GM12878 (cell line): ENCODE measurements at regions not wholly inside any gene's neighbourhood (a gene's known extent, or its start where the extent isn't known, plus 50 kb on each side); places are given as distances from the start of the nearest gene placed in this dataset.

ENCODE experiments used
- EP300 ChIP-seq, 2 experiments: fragments of 150-350 bp in 1 of 2; IDR thresholded peaks; 2 replicates each; pipeline ENCODE4 v1.6.1; 2011 to 2012; ENCODE audit warnings: low read depth in 2 of 2, low read length in 2 of 2, borderline replicate concordance in 1 of 2, improper control_type of control experiment in 1 of 2, inconsistent platforms in 1 of 2; ENCODE audit not compliant: control insufficient read depth in 1 of 2
- HDAC2 ChIP-seq: fragments of 200-600 bp; sonication (generic); IDR thresholded peaks from 2 replicates; pipeline ENCODE4 v1.6.1; 2017
- MTA3 ChIP-seq: IDR thresholded peaks from 2 replicates; pipeline ENCODE4 v1.6.1; 2012; ENCODE audit warnings: low read length, inconsistent platforms, borderline replicate concordance
- MYC ChIP-seq: IDR thresholded peaks from 2 replicates; pipeline ENCODE4 v1.6.1; 2011; ENCODE audit warnings: mild to moderate bottlenecking, low read length, moderate library complexity, inconsistent platforms; ENCODE audit not compliant: insufficient read depth, insufficient replicate concordance, insufficient read length, severe bottlenecking
- NFYB ChIP-seq: IDR thresholded peaks from 2 replicates; pipeline ENCODE4 v1.6.1; 2011; ENCODE audit warnings: low read depth, mild to moderate bottlenecking, low read length, improper control_type of control experiment, moderate library complexity; ENCODE audit not compliant: insufficient read depth
- SPI1 ChIP-seq: IDR thresholded peaks from 2 replicates; pipeline ENCODE4 v1.6.1; 2011; ENCODE audit warnings: low read depth, mild to moderate bottlenecking, low read length, moderate library complexity, borderline replicate concordance; ENCODE audit not compliant: insufficient read depth
- TF ChIP-seq, protein P1 (sequence below), 3 experiments: IDR thresholded peaks in 2 of 3; conservative IDR thresholded peaks in 1 of 3; 2 replicates each; pipeline ENCODE4 v1.5.1; 2011; ENCODE audit warnings: low read depth in 3 of 3, low read length in 3 of 3, mild to moderate bottlenecking in 3 of 3, control low read depth in 2 of 3, moderate library complexity in 2 of 3, inconsistent platforms in 1 of 3, mixed read lengths in 1 of 3; ENCODE audit not compliant: control insufficient read depth in 2 of 3, insufficient read depth in 1 of 3; ENCODE audit errors: extremely low read depth in 1 of 3
- TF ChIP-seq, protein P2 (sequence below): fragments of 450-650 bp; IDR thresholded peaks from 2 replicates; pipeline ENCODE4 v1.6.1; 2016; ENCODE audit warnings: mild to moderate bottlenecking
- TF ChIP-seq, protein P3 (sequence below): IDR thresholded peaks from 2 replicates; pipeline ENCODE4 v1.6.1; 2012; ENCODE audit warnings: low read depth, low read length, improper control_type of control experiment
- TF ChIP-seq, protein P4 (sequence below): IDR thresholded peaks from 2 replicates; pipeline ENCODE4 v1.6.1; 2012; ENCODE audit warnings: mild to moderate bottlenecking, low read depth, low read length

DNA sequence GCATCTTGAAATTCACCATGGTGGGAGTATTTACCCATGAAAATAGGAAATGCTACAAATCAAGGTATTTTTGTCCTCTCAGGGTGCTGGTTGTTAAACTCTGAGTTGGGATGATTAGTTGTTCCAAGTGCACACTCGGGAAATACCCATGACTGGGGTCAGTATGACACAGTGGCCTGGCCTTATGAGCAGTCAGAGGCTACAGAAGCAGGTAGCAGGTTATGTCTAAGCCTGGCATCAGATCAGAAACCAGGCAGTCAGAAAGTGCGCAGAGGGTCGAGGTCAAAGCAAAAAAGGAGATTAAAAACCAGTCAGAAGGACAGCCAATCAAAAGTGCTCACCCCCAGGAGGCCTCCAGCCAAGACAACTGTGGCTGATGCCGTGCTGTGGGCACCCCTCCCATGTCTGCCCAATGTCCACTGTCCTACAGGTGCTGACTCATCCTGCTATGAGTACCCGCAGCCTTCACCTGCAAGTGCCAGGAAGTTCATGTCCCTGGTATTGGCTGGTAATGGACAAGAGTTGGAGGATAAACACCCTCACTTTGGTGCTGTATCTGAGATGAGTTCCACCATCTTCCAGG, 117.4 kb upstream of the SLC24A3 start:
- TF ChIP-seq HDAC2, result no peak
- no peak for TF ChIP-seq MTA3
- no peak for TF ChIP-seq MYC
- TF ChIP-seq, protein P1, sequence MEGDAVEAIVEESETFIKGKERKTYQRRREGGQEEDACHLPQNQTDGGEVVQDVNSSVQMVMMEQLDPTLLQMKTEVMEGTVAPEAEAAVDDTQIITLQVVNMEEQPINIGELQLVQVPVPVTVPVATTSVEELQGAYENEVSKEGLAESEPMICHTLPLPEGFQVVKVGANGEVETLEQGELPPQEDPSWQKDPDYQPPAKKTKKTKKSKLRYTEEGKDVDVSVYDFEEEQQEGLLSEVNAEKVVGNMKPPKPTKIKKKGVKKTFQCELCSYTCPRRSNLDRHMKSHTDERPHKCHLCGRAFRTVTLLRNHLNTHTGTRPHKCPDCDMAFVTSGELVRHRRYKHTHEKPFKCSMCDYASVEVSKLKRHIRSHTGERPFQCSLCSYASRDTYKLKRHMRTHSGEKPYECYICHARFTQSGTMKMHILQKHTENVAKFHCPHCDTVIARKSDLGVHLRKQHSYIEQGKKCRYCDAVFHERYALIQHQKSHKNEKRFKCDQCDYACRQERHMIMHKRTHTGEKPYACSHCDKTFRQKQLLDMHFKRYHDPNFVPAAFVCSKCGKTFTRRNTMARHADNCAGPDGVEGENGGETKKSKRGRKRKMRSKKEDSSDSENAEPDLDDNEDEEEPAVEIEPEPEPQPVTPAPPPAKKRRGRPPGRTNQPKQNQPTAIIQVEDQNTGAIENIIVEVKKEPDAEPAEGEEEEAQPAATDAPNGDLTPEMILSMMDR (IDR thresholded peaks at IDR 0.05 in 2 of 3, conservative IDR thresholded peaks at IDR 0.05 in 1 of 3; ENCODE audit: control insufficient read depth in 2 of 3, extremely low read depth in 1 of 3, insufficient read depth in 1 of 3, low read depth in 3 of 3, low read length in 3 of 3), result no peak
- no peak for TF ChIP-seq SPI1
- TF ChIP-seq NFYB, result no peak
- TF ChIP-seq EP300 (IDR thresholded peaks at IDR 0.05; ENCODE audit: borderline replicate concordance in 1 of 2, control insufficient read depth in 1 of 2, low read depth in 2 of 2, low read length in 2 of 2), result no peak
- TF ChIP-seq, protein P2, sequence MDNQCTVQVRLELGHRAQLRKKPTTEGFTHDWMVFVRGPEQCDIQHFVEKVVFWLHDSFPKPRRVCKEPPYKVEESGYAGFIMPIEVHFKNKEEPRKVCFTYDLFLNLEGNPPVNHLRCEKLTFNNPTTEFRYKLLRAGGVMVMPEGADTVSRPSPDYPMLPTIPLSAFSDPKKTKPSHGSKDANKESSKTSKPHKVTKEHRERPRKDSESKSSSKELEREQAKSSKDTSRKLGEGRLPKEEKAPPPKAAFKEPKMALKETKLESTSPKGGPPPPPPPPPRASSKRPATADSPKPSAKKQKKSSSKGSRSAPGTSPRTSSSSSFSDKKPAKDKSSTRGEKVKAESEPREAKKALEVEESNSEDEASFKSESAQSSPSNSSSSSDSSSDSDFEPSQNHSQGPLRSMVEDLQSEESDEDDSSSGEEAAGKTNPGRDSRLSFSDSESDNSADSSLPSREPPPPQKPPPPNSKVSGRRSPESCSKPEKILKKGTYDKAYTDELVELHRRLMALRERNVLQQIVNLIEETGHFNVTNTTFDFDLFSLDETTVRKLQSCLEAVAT, result no peak
- TF ChIP-seq, protein P3, sequence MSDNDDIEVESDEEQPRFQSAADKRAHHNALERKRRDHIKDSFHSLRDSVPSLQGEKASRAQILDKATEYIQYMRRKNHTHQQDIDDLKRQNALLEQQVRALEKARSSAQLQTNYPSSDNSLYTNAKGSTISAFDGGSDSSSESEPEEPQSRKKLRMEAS, result no peak
- TF ChIP-seq, protein P4, sequence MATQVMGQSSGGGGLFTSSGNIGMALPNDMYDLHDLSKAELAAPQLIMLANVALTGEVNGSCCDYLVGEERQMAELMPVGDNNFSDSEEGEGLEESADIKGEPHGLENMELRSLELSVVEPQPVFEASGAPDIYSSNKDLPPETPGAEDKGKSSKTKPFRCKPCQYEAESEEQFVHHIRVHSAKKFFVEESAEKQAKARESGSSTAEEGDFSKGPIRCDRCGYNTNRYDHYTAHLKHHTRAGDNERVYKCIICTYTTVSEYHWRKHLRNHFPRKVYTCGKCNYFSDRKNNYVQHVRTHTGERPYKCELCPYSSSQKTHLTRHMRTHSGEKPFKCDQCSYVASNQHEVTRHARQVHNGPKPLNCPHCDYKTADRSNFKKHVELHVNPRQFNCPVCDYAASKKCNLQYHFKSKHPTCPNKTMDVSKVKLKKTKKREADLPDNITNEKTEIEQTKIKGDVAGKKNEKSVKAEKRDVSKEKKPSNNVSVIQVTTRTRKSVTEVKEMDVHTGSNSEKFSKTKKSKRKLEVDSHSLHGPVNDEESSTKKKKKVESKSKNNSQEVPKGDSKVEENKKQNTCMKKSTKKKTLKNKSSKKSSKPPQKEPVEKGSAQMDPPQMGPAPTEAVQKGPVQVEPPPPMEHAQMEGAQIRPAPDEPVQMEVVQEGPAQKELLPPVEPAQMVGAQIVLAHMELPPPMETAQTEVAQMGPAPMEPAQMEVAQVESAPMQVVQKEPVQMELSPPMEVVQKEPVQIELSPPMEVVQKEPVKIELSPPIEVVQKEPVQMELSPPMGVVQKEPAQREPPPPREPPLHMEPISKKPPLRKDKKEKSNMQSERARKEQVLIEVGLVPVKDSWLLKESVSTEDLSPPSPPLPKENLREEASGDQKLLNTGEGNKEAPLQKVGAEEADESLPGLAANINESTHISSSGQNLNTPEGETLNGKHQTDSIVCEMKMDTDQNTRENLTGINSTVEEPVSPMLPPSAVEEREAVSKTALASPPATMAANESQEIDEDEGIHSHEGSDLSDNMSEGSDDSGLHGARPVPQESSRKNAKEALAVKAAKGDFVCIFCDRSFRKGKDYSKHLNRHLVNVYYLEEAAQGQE, result no peak
